NCI-H1436 (cell line): ENCODE measurements at regions not wholly inside any gene's neighbourhood (a gene's known extent, or its start where the extent isn't known, plus 50 kb on each side); places are given as distances from the start of the nearest gene placed in this dataset.
"Not testable (repeated sequence)": the region's sequence is repeated elsewhere in the genome, so short reads cannot be mapped to it uniquely, and the experiment has no call there.

Source experiments
- DNase-seq: peaks from one replicate; lab custom pipeline; 2025; lab: John Stamatoyannopoulos, UW

DNA sequence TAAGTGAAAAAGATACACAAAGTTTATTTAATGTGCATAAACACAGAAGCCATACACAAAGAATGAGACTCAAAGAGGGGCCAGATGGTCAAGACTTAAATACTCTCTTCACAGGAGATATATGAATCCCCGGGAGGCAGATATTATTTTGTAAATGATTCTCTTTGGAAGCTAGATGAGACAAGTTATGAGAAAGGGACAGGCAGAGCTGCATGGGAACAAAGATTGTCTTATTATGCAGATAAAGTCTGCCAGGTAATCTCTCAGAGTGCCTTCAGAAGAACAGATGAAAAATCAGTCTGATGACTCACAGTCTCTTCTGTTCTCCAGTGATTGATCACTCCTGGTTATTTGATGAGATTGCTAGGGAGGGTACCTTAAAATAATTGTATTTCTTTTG, 89.0 kb downstream of the NAF1 start:
- DNase-seq: no peak

DNA sequence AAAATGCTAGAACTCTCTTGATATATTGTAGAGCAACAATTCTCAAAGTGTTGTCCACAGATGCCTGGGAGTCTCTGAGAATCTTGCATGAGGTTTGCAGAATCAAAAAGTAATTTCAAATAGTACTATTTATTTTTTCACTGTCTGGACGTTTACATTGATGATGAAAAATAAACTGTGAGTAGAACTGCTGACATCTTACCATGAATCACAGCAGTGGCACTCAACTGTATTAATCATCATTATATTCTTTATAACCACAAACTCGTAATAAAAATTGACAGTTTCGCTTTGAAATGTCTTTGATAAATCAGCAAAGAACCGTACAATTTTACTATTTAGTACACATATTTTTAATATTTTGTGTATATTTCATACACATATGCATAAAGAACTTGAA, 94.5 kb downstream of the NAF1 start:
- DNase-seq: no peak

DNA sequence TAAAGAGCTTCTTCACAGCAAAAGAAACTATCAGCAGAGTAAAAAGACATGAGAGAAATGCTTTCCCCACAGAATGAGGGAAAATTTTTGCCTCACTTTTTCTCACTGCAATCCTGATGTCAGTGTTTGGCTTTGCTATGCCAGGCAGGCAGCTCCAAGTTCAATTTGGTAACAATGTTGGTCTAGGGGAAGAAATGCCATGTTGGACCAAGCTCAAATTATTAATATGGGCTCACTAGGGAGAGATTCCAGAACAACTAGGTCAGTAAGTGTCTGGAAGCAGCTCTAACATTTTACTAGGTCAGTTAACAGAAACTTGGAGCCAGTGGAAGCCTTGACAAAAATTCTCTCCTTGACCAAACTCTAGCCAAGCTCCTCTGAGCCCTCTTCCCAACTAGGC, 95.4 kb downstream of the NAF1 start:
- DNase-seq: no peak

DNA sequence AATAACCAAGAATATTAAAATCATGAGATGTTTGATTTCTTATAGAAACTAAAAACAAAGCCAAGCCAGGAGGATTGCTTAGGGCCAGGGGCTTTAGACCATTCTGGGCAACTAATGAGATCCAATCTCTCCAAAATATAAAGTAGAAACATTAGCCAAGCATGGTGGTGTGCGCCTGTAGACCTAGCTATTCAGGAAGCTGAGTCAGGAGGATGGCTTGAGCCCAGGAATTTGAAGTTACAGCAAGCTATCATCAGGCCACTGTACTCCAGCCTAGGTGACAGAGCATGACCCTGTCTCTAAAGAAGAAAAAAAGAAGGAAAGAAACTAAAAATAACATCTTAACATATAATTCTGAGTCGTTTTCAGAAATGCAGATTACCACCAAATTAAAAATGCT, 96.7 kb downstream of the NAF1 start:
- no peak for DNase-seq

DNA sequence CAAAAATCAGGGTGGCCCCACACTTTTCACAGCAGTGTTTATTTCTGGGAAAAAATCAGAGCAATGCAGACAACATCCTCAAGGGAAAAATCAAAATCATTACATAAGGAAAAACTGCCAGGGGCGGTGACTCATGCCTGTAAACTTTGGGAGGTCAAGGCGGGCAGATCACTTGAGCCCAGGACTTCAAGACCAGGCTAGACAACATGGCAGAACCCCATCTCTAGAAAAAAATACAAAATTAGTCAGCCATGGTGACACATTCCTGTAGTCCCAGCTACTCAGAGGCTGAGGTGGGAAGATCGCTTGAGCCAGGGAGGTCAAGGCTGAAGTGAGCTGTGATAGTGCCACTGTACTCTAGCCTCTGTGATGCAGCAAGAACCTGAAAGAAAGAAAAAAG, 102.8 kb downstream of the NAF1 start:
- DNase-seq: no peak

DNA sequence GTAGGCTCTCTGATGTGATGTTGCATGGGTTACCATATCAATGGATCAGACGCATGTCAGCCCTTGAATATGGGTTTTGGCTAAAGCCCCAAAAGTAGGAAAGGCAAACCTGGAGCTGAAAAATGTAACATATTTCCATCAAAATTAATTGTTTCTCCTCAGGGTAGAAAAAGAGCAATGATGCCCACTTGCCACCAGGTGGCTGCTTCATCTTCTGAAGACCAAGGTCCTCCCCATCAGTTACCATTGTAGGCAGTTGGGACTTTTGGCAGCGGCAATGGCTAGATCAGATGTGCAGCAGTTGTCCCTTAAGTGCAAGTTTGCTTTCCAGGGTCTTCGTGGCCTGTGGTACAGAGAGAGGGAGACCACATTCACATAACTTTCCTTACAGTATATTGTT, 118.2 kb downstream of the NAF1 start:
- no peak for DNase-seq

DNA sequence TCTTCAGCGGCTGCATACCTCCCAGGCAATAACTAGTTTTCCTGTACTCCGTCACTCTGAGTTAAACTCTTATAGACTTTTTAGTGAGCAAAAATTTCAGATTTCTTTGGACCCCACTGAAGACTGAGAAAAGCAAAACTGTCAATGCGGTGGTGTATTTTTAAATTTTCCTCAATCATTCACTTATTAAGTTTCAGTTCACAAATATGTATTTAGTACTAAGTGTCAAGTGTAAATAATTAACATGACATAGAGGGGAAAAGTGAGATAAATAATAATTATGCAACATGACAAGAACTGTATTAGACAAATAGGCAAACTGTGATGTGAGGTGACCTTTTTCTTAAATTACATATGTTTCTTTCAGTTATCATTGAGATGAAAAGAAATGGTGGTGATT, 124.4 kb downstream of the NAF1 start:
- DNase-seq: no peak

DNA sequence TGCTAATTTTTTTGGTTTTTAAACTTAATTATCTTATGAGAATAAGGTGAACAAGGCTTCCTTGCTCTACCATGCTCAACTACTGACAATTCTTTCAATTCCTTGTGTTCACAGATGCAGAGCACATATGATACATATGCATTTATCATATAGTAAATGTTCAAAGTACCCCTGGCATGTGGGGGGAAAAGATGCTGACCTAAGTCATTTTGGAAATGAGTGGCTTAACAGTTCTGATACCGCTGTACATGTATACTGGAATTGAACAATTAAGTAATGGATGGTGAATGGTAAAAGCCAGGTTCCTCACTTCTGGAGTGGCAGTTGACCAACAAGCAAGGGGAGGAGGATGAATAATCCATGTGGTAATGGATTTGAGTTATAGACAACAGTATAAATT, 149.6 kb downstream of the NAF1 start:
- DNase-seq: no peak

DNA sequence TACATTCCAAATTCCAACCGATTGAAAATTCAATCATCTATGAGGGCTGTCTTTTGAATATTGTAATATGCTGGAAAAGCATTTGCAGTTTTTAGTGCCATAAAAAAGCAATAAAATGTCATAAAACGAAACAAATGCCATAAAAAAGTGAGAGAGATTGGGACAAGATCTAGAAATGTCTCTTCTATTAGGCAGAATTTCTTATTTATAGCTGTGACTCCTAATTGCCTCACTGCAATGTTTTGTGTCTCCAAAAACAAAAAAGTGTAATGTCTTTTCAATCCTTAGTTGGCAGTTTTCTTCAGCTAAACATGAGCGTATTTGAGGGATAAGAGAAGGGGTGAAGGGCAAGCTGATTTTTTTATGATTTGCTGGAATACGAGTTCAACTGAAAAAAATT, 153.9 kb downstream of the NAF1 start:
- no peak for DNase-seq

DNA sequence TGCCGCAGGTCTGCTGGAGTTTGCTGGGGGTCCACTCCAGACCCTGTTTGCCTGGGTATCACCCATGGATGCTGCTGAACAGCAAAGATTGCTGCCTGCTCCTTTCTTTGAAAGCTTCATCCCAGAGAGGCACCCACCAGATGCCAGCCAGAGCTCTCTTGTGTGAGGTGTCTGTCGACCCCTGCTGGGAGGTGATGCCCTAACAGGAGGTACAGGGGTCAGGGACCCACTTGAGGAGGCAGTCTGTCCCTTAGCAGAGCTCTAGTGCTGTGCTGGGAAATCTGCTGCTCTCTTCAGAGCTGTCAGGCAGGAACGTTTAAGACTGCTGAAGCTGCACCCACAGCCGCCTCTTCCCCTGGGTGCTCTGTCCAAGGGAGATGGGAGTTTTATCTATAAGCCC, 162.7 kb downstream of the NAF1 start:
- DNase-seq: no peak

DNA sequence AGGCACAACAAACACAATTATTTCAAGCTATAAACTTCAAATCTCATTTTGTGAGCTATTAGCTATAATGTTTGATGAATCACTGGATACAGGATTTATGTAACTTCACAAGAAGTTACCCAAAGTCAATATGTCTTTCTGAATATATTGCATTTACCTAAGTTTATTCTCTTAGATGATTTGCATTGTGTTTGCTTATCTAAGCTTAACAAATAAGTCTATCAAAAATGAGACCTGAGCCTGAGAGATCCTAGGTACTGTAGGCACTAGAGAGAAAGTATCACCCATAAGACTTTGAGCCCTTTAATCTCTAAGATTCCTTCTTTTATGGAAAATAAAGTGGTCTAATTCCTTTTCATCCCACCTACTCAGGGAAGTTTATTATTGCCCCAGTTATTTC, 178.2 kb downstream of the NAF1 start:
- DNase-seq: no peak

DNA sequence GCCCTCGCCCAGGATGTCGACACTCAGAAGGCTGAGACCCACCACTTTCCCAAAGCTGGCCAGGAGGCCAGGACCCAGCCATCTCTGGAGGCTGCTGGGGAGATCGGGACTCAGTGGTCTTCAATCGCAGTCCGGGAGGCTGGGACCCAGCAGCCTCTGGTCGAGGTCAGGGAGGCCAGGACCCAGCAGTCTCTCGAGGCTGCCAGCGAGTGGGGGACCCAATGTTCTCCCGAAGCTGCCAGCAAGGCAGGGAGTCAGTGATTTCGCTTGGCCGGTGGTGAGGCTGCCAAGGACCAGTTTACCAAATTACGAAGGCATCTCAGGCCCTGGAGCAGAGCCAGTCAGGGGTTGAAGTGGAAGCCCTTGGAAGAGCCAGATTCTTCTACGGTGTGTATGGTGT, 181.6 kb downstream of the NAF1 start:
- no peak for DNase-seq

DNA sequence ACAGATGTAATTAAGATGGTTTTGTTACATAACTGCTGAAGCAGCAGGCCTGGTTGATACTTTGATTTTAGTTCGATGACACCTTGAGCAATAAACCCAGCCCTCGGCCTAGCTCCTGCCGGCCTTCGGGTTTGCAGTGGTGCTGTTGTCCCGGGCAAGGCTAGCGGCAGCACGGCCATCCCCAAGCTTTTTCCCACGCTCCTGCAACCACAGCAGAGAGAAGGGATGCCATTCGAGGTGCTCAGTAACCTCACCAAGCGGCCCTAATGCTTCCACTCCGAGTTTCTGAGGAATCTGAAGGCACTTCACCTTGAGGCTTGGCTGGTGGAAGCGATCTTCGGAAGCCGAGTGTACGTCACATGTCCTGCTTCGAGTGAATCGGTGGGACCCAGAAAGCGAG, 182.1 kb downstream of the NAF1 start:
- no peak for DNase-seq

DNA sequence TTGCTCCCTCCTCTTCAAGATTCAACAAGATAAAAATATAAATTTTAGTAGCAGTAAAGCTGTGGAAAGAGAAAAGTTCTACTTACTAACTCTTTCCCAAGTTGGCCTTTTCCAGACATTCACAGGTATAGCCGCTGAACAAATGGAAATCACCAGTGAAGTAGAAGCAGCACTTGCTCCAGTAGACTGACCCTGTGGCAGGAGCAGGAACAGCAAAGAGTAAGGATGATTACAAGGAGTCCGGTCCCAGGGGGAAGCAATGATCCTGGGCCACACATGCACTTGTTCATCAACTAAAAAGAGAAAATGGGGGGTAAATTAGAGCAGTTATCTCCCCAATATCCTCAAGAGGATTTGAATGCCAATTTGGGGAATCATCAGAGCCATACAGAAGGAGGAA, 184.9 kb downstream of the NAF1 start:
- DNase-seq: no peak

DNA sequence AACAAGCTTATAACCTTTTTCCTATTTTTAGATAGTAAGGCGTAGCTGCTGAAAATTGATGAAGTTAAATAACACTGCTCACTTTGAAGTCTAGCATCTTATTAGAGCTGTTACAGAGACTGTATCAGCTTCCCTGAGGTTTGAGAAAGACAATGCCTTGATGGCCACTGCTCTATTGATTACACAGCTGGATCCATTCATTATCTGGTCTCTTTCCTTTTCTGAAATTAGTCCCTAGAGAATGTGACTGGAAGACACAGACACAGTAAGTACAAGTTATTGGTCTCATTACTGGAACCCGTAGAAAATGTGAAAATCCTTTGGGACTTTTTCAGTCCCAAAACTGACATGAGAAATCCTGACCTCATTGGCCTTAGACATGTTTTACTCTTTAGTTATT, 188.3 kb downstream of the NAF1 start:
- DNase-seq: no peak

DNA sequence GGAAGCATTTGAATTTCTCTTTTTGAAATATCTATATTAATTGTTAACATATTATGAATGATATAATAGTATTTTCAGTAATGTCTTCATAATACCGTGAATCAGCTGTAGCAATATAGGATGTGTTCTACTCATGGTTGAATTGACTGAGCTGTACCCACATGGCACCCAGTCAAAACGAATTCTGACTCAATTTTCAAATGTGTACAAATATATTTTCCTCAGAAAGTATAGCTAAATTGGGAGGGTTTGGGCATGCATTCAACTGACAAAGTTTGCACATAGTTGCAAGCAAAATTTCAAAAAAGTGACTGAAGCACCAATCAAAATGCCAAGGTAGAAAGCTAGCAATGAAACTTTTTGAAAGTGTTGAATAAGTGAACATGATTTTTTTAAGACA, 188.9 kb downstream of the NAF1 start:
- no peak for DNase-seq

DNA sequence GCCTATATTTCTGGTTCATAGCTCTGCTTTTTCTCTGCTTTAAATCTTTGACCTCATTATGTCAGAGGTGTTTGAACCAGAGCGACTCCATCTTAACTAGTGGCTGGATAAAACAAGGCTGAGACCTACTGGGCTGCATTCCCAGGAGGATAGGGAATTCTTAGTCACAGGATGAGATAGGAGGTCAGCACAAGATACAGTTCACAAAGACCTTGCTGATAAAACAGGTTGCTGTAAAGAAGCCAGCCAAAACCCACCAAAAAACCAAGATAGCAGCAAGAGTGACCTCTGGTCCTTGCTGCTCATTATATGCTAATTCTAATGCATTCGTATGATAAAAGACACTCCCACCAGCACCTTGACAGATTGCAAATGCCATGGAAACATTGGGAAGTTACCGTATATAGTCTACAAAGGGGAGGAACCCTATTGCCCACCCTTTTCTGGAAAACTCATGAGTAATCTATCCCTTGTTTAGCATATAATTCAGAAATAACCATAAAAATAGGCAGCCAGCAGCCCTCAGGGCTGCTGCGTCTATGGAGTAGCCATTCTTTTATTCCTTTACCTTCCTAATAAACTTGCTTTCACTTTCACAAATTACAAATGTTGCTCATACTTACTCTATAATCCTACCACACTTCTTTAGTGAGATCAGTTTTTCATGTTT, 193.9 kb downstream of the NAF1 start:
- DNase-seq: no peak

DNA sequence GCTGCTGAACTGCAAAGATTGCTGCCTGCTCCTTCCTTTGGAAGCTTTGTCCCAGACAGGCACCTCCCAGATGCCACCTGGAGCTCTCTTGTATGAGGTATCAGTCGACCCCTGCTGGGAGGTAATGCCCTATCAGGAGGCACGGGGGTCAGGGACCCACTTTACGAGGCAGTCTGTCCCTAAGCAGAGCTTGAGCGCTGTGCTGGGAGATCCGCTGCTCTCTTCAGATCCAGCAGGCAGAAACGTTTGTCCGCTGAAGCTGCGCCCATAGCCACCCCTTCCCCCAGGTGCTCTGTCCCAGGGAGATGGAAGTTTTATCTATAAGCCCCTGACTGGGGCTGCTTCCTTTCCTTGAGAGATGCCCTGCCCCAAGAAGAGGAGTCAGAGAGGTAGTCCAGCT, 197.5 kb downstream of the NAF1 start:
- no peak for DNase-seq

DNA sequence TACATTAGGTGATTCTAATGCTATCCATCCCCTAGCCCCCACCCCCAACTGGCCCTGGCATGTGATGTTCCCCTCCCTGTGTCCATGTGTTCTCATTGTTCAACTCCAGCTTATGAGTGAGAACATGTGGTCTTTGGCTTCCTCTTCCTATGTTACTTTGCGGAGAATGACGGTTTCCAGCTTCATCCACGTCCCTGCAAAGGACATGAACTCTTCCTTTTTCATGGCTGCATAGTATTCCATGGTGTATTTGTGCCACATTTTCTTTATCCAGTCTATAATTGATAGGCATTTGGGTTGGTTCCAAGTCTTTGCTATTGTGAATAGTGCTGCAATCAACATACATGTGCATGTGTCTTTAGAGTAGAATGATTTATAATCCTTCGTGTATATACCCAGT, 200.7 kb downstream of the NAF1 start:
- not testable (repeated sequence) for DNase-seq

DNA sequence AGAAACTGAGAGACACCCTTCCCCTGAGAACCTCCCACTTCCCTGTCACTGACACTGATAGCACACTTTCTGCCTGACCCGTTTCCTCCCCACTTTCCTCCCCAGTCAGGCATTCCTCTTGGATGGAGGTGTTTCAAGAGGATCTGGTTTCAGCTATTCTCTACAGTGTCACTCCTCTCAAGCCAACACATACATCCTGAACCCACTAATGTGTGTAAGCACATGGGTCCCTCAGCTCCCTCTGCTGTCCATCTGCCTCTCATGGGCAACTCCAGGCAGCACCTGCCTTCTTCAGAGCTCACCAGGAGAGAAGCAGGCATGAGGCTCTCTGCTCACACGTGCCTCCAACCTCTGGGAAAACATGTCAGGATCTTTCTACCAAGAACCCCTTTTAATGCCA, 207.6 kb downstream of the NAF1 start:
- no peak for DNase-seq

DNA sequence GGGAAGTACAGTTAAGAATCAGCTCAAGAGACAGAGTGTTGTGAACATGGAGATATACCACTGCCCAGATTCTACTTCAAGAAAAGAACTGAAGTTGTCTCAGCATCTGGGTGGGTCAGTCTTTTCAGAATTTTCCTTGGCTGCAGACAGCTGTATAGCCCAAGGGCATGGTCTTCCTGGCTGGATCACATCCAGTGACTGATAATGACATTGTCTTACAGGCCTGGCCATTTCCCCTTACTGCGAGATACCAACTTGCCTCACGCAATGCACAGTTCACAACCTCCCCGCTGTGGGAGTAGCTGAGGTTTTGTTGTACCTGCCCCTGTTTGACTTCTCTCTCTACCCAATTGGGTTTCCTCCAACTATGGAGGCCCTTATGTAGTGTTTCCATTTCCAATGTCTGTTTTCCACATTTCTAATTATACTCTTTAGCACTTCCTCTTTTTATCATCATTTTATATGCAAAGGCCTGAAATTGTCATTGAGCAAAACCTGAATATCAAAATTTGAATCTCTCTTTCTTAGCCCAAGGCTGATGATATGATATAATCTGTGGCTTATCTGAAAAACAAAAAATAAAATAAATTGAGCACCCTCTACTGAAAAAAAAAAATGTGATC, 209.1 kb downstream of the NAF1 start:
- no peak for DNase-seq

DNA sequence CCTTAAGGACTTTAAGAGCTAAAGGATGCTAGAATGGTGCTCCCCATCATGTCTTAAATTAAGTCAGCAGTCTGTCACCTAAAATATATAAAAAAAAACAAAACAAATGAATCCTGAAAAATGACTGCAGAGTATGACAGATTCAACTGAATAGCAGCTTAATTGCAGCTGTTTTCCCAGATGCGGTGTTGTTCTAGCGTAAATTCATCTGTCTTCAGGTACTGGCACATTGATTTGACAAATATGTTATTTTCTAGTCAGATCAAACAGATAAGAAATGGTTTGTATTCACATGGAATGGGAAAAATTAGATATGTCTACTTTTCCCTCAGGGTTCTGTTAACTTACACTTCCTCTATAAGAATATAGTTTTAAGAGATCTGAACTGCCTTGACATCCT, 211.7 kb downstream of the NAF1 start:
- DNase-seq: no peak

DNA sequence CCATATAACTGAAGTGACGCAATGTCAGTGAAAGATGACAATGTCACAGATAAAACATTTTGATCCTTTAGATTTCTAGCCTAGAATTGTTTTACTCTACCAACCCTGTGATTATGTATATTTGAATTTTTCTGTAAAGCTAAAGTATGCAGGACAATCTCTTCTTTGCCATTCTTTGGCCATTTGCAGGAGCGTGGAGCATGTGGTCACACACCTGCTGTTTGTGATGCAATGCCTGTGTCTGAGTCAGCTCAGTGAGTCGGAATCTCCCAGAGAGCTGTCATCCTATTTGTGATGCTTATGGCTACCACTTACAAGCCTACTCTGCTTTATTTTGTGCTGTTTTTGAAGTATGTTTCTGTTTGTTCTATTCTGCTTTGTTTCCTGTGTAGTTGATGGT, 214.5 kb downstream of the NAF1 start:
- no peak for DNase-seq

DNA sequence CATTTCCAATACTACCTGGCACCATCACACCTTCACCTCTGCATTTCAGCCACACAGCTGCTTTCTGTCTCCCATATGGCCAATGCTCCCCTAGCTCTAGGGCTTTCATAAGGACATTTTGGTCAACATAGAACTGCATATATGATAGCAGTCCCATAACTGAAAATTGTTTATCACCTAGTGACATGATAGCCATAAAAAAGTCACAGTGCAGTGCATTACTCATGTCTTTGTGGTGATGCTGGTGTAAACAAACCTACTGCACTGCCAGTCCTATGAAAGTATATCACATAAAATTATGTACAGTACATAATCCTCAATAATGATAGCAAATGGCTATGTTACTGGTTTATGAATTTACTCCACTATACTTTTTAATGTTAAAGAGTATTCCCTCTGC, 221.0 kb downstream of the NAF1 start:
- no peak for DNase-seq
